K562 (cell line): ENCODE measurements at regions not wholly inside any gene's neighbourhood (a gene's known extent, or its start where the extent isn't known, plus 50 kb on each side); places are given as distances from the start of the nearest gene placed in this dataset.

ENCODE experiments used
- ATF3 ChIP-seq, 2 experiments: fragments of 450-650 bp in 1 of 2; sonication (generic) in 1 of 2; formaldehyde crosslinking in 1 of 2; IDR thresholded peaks in 1 of 2; conservative IDR thresholded peaks in 1 of 2; 2 replicates each; pipeline versions ENCODE4 v1.6.1 to v1.8.1; 2016 to 2023; ENCODE audit warnings: mild to moderate bottlenecking in 2 of 2, moderate library complexity in 2 of 2, inconsistent platforms in 1 of 2, missing genetic modification reagents in 1 of 2
- CREM ChIP-seq: IDR thresholded peaks from 2 replicates; pipeline ENCODE4 v1.6.1; 2014; ENCODE audit warnings: antibody characterized with exemption, low read depth
- DNMT1 ChIP-seq: fragments of 450-650 bp; IDR thresholded peaks from 2 replicates; pipeline ENCODE4 v1.6.1; 2016; ENCODE audit warnings: antibody characterized with exemption, mild to moderate bottlenecking
- ELK1 ChIP-seq: sonication (generic); formaldehyde crosslinking; IDR thresholded peaks from 2 replicates; pipeline ENCODE4 v1.8.1; 2022; ENCODE audit warnings: missing genetic modification reagents
- FOXM1 ChIP-seq, 2 experiments: fragments of 450-650 bp in 1 of 2; sonication (generic) in 1 of 2; formaldehyde crosslinking in 1 of 2; IDR thresholded peaks; 2 replicates each; pipeline versions ENCODE4 v1.6.1 to v1.9.0; 2017 to 2022; ENCODE audit warnings: low read depth in 2 of 2, mild to moderate bottlenecking in 2 of 2, missing genetic modification reagents in 1 of 2, moderate library complexity in 1 of 2
- HBP1 ChIP-seq: fragments of 450-650 bp; formaldehyde crosslinking; IDR thresholded peaks from 2 replicates; pipeline ENCODE4 v1.4.0; 2022; ENCODE audit warnings: missing genetic modification characterization
- KDM1A ChIP-seq, 2 experiments: fragments of 450-650 bp; IDR thresholded peaks; 2 replicates each; pipeline ENCODE4 v1.6.1; 2016; ENCODE audit warnings: mild to moderate bottlenecking in 2 of 2
- NFIX ChIP-seq: fragments of 250-450 bp; sonication (Bioruptor Pico); IDR thresholded peaks from 2 replicates; pipeline ENCODE4 v1.4.0; 2020; ENCODE audit warnings: low read depth, mild to moderate bottlenecking, moderate library complexity
- POLR2A ChIP-seq: fragments of 450-650 bp; conservative IDR thresholded peaks from 2 replicates; pipeline ENCODE4 v1.6.1; 2016
- SREBF1 ChIP-seq: fragments of 150-350 bp; IDR thresholded peaks from 2 replicates; pipeline ENCODE4 v1.6.1; 2014; ENCODE audit warnings: antibody characterized with exemption, low read depth, low read length, borderline replicate concordance
- USF2 ChIP-seq: sonication (generic); formaldehyde crosslinking; IDR thresholded peaks from 2 replicates; pipeline ENCODE4 v1.5.0; 2020; ENCODE audit warnings: missing genetic modification reagents
- ZEB2 ChIP-seq: fragments of 450-650 bp; IDR thresholded peaks from 2 replicates; pipeline ENCODE4 v1.6.1; 2016
- ZNF133 ChIP-seq: fragments of 250-450 bp; sonication (Bioruptor Pico); IDR thresholded peaks from 2 replicates; pipeline ENCODE4 v1.4.0; 2020; ENCODE audit warnings: mild to moderate bottlenecking

GRCh38 chr16:25426829-25427228 lies 169.2 kb upstream of the ZKSCAN2 start:
- TF ChIP-seq SREBF1 (no peak), ZEB2 (no peak), DNMT1 (no peak), POLR2A (no peak), CREM (no peak), ZNF133 (CRISPR knock-in tag) (no peak), NFIX (no peak), KDM1A (IDR thresholded peaks at IDR 0.05) (no peak), ELK1 (CRISPR knock-in tag) (no peak), HBP1 (CRISPR knock-in tag) (no peak), FOXM1 (IDR thresholded peaks at IDR 0.05; ENCODE audit: low read depth) (no peak), FOXM1 (CRISPR knock-in tag; IDR thresholded peaks at IDR 0.05; ENCODE audit: low read depth) (no peak), ATF3 (IDR thresholded peaks at IDR 0.05) (no peak), ATF3 (CRISPR knock-in tag; conservative IDR thresholded peaks at IDR 0.05) (no peak), USF2 (CRISPR knock-in tag) (no peak)
